GM18517 (cell line): ENCODE measurements at regions not wholly inside any gene's neighbourhood (a gene's known extent, or its start where the extent isn't known, plus 50 kb on each side); places are given as distances from the start of the nearest gene placed in this dataset.
"Not testable (repeated sequence)": the region's sequence is repeated elsewhere in the genome, so short reads cannot be mapped to it uniquely, and the experiment has no call there.

Source experiments
- ATAC-seq: cut with Tn5 transposase; IDR thresholded peaks from one replicate; pipeline ENCODE4 v1.9.1; 2021; ENCODE audit warnings: mild to moderate bottlenecking, moderate library complexity; ENCODE audit not compliant: unreplicated experiment

DNA sequence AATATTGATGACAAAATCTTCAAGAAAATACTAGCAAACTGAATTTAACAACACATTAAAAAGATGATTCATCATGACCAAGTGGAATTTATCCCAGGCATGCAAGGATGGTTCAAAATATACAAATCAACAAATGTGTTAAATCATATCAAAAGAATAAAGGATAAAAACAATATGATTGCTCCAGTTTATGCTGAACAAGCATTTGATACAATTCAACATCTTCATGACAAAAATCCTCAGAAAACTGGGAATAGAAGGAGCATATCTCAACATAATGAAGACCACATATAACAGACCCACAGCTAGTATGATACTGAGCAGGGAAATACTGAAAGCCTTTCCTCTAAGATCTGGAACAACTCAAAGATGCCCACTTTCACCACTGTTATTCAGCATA lies 352.3 kb downstream of the PYDC2 start:
- no peak for ATAC-seq

GRCh38 chr3:191848818-191849217 lies 387.9 kb downstream of the PYDC2 start:
- ATAC-seq, result no peak

- no peak for ATAC-seq
These were observed 398.6 kb downstream of the PYDC2 start for GRCh38 chr3:191859531-191859930.

DNA sequence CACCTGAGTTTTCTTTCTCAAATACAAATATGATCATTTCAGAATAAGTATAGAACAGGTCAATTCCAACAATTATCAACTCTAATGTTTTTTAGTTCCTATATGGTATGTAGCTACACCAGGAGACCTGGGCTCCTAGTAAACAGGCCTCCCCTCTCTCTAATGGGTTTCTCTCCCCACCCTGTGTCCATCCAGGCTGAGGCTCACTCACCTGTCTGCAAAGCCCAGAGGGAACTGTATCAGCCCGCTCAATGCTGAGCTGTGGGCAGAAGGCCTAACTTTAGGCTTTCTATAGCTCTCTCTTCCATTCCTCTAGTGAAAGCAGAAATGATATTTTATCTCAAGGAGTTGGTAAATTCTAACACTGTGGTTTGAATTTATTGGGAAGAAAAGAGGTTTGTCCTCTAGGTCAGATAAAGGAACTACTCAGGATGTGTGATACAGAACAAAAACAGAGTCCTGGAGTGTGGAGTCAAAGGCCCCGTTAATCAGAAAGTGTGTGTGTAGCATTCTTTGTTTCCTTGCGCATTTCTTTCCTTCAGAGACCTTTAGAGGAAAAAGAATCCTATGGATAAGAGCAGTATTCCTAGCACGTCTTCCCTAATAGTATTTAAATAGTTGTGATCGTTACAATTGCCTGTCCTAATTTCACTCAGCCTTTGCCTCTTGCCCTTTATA lies 408.9 kb downstream of the PYDC2 start:
- ATAC-seq, result no peak

DNA sequence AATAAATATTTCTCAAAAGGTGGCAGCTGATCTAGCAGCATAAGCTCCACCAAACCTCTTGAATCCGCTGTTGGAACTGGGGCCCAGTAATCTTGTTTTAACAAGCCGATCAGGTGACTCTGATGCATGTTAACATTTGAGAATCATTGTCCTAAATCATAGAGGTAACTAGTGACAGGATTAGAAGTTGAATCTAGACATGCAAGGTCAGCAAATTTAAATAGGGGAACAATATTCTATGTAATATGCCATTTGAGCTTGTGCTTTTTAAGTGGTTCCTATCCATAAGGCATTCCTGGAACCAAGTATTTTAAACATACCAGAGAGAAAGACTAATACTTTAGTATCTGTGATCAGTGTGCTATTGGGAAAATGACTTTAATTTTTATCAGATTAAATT lies 412.8 kb downstream of the PYDC2 start:
- no peak for ATAC-seq

DNA sequence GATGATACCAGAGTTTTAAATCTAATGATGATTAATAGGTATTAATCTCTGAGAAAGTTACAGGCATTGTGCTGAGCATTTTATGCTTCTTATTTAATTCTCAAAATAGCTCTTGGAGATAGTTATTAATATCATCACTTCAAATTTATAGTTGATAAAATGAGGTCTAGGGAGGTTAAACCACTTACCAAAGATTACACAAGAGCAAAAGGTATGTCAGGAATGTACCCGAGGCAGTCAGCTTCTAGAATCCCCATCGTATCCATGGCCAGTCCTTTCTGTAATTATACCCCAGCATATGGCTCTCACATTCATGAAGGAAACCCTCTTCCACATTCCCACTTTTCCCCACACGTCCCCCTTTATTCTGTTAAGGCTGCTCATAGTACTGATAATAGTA lies 421.3 kb downstream of the PYDC2 start:
- ATAC-seq, result no peak

- ATAC-seq, result no peak
These were observed 423.2 kb downstream of the PYDC2 start for GRCh38 chr3:191884132-191884531.

GRCh38 chr3:191889106-191889505 lies 428.1 kb downstream of the PYDC2 start:
- ATAC-seq, result no peak

GRCh38 chr3:191889756-191890155 lies 428.8 kb downstream of the PYDC2 start:
- ATAC-seq, result no peak

DNA sequence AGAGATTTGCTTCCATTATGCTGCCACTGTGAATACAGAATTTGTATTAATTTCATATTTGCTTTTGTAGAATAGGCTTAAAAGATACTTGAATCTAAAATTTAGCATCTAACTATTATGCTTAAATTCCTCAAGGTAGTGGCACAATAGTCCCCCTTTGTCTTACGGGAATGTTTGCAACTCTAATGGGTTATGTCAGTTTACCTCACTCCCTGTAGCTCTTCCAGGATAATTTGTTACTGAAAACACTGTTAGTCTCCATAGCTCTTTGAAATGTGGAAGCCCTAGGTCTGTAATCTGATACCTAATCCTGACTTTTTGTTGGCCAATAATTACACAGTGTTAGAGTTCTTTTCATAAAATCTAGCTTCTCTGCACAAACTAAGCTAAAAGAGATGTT lies 433.4 kb downstream of the PYDC2 start:
- no peak for ATAC-seq

GRCh38 chr3:191901741-191902140 lies 440.8 kb downstream of the PYDC2 start:
- no peak for ATAC-seq

- no peak for ATAC-seq
These were observed 451.7 kb downstream of the PYDC2 start for GRCh38 chr3:191912616-191913204.

- no peak for ATAC-seq
These were observed 454.7 kb downstream of the PYDC2 start for GRCh38 chr3:191915712-191916111.

DNA sequence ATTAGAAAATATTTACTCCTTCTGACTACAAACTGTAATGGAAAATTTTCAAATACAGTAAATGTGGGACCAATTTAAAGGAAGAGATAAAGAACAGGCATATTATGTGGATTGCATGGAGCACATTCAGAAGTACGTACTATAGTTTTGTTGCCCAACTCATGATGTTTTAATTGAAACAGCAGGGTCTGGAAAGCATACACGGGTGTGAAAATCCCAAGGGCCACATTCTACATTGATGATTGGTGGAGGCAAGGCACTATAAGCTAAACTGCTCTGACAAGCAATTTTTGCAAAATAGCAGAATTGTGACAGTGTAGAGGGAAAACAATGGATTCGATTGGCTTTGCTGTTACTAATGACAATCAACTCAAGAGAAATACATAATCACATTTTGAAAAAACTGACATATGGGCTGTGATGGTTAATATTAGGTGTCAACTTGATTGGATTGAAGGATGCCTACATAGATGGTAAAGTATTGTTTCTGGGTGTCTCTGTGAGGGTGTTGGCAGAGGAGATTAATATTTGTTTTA lies 458.6 kb downstream of the PYDC2 start:
- no peak for ATAC-seq

GRCh38 chr3:191922570-191922969 lies 461.6 kb downstream of the PYDC2 start:
- no peak for ATAC-seq

GRCh38 chr3:191927183-191927817 lies 466.3 kb downstream of the PYDC2 start:
- not testable (repeated sequence) for ATAC-seq

DNA sequence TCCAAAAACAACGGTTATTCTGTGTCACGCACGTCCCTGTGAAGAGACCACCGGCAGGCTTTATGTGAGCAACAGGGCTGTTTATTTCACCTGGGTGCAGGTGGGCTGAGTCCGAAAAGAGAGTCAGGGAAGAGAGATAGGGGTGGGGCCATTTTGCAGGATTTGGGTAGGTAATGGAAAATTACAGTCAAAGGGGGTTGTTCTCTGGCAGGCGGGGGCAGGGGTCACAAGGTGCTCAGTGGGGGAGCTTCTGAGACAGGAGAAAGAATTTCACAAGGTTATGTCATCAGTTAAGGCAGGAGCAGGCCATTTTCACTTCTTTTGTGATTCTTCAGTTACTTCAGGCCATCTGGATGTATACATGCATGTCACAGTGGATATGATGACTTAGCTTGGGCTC lies 467.0 kb downstream of the PYDC2 start:
- ATAC-seq, result not testable (repeated sequence)

GRCh38 chr3:191944835-191945234 lies 483.9 kb downstream of the PYDC2 start:
- ATAC-seq, result no peak

- no peak for ATAC-seq
These were observed 491.2 kb downstream of the PYDC2 start for GRCh38 chr3:191952186-191952585.

- no peak for ATAC-seq
These were observed 491.6 kb downstream of the PYDC2 start for GRCh38 chr3:191952609-191953008.

GRCh38 chr3:191958980-191959671 lies 498.2 kb downstream of the PYDC2 start:
- ATAC-seq, result peak; percentile 77
